CD4-positive, alpha-beta T cell treated with Interleukin-4 for 4 hours (primary cell): ENCODE measurements at regions not wholly inside any gene's neighbourhood (a gene's known extent, or its start where the extent isn't known, plus 50 kb on each side); places are given as distances from the start of the nearest gene placed in this dataset.
"Not testable (repeated sequence)": the region's sequence is repeated elsewhere in the genome, so short reads cannot be mapped to it uniquely, and the experiment has no call there.

Source experiments
- DNase-seq: peaks from one replicate; pipeline ENCODE4 v3.0.0-alpha.2; 2020

- DNase-seq: not testable (repeated sequence)
These were observed 69.5 kb downstream of the MDH2 start for GRCh38 chr7:76117306-76117991.

GRCh38 chr7:76118253-76119036 lies 70.5 kb downstream of the MDH2 start:
- not testable (repeated sequence) for DNase-seq

- no peak for DNase-seq
These were observed 73.1 kb downstream of the MDH2 start for GRCh38 chr7:76121044-76121443.

DNA sequence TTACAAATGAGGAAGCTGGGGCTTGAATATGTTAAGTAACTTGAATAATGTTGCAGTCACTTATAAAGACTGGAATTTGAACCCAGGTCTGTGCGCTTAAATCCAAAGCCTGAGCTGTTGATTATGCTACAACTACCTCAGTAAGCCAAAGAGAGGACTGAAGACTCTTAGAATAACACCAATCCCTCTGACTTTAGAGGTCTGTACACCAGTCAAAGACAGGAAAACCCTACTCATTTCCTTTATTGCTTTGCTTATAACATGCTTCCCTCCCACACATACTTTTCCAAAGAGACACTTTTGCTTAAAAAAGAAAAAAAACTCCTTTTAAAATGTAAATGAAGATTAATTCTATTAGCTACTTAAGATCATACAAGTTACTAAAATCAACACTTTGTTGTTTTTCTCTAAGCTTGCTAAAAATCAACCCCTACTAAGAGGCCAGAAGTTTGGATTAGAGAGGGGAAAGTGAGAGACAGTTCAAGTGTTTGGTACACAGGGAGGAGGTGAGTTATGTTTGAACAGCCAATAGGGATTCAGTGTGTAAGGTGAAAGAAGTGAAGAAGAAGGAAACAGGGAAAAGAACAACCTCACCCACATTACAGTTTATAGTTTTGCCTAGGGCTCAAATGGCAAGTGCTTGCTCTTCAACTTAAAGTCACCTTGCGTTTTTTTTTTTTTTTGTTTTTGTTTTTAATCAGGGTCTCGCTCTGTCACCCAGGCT lies 74.8 kb downstream of the MDH2 start:
- DNase-seq: no peak

GRCh38 chr7:76123316-76123715 lies 75.4 kb downstream of the MDH2 start:
- no peak for DNase-seq

- no peak for DNase-seq
These were observed 76.1 kb upstream of the SRRM3 start for GRCh38 chr7:76125560-76125959.

DNA sequence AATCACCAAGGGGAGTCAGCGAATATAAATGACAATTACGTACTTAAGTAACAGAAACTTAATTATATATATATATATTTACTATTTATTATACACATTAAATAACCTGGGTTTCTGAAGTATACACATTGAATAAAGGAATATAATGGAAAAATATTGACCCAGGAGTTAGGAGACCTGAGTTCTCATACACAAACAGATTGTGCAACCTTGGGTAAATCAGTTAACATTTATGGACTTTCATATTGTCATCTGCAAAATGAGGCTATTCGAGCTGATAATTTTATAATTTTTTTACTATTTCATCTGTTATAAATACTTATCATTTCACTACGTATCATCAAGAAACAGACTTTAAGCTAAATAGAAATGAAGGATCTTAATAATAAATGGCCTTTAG lies 75.1 kb upstream of the SRRM3 start:
- DNase-seq: no peak

DNA sequence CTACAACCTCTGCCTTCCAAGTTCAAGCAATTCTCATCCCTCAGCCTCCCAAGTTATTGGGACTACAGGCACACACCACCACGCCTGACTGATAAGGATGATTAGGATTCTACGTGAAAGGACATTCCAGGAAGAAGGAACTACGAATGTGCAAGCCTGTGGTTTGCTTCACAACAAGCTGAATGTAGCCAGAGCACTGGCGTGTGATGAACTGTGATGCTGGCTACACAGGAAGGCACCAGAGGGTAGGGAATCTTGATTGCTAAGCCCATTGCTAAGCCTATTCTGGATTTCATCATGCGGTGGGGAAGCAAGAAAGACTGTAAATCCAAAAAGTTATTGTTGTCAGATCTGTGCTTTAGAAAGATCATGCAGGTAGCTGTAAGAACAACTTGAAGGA lies 72.3 kb upstream of the SRRM3 start:
- no peak for DNase-seq

GRCh38 chr7:76129836-76130235 lies 71.9 kb upstream of the SRRM3 start:
- DNase-seq: no peak

DNA sequence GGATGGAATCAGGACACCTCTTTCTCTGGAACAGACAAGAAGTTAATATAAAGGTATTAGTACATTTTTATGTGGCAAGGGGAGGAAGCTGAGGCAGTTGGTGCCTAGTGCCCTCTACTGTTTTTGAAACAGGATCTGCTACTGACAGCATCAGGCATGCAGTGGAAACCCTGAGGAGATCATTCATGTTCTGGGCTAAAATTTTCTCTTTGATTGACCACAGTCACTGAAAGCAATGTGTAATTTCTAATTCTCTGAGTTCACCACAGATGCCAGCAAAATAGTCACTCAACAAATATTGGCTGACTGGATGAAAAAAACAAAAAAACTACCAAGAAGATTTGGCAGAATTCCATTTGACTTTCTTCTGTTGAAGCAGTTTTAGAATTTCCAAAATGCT lies 71.0 kb upstream of the SRRM3 start:
- DNase-seq: not testable (repeated sequence)

GRCh38 chr7:76131887-76132286 lies 69.8 kb upstream of the SRRM3 start:
- not testable (repeated sequence) for DNase-seq

DNA sequence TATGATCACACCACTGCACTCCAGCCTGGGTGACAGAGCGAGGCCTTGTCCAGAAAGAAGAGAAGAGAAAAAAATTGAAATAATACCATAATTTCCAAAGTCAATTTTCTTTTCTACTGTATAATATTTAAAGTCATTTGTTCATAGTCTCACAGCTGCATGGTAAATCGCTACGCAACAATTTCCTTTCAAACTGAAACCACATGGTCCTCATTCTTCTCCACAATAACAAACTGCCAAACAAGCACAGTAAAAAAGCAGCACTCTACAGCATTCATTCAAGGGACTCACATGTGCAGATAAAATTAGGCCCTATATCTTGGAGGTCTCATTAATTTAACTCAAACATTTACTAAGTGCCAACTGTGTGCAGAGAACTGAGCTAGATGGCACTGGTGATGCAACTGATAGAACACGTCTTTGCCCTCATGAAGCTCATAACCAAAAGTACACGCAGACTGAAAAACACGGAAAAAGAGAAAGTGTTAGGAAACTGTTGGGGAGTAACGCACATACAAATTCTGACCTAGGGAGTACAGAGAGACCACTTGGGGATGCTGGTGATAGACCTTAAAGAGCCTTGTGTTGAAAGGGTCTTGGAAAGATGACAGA lies 68.4 kb upstream of the SRRM3 start:
- DNase-seq: no peak

DNA sequence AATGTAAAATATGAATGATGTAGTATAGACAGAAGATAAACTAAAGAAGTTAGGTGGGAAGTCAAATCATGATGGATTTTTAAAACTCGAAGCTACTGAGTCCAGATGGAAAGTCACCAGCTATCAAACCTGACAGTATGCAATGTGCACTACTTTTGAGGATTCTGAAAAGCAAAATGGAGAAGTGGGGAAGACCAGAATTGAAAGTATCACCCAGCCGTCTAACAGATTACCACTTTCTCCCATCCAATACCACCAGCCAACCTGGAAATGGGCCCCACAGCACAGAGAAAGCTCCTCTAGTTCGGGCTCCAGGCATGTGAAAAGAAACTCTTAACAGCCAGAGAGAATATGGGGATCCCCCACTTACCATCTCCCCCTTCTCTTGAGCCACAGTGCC lies 67.9 kb upstream of the SRRM3 start:
- DNase-seq: no peak

DNA sequence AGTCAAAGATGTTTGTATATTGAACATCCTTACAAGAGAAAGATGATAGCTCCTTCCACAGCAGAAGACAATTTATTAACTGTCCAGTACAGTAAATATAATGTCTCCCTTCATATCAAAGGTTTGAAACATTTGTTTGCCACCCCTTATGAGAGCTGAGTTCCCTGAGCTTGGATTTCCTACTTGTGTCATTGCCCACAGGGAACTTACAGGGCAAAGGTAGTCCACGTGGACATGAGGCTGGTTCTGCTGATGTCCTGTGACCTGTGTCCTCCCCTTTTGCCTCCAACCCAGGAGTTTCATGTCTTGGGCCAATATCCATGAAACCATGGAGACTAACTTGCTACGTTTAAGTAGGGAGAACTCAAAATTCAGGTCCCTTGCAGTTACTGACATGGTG lies 66.4 kb upstream of the SRRM3 start:
- DNase-seq: not testable (repeated sequence)

DNA sequence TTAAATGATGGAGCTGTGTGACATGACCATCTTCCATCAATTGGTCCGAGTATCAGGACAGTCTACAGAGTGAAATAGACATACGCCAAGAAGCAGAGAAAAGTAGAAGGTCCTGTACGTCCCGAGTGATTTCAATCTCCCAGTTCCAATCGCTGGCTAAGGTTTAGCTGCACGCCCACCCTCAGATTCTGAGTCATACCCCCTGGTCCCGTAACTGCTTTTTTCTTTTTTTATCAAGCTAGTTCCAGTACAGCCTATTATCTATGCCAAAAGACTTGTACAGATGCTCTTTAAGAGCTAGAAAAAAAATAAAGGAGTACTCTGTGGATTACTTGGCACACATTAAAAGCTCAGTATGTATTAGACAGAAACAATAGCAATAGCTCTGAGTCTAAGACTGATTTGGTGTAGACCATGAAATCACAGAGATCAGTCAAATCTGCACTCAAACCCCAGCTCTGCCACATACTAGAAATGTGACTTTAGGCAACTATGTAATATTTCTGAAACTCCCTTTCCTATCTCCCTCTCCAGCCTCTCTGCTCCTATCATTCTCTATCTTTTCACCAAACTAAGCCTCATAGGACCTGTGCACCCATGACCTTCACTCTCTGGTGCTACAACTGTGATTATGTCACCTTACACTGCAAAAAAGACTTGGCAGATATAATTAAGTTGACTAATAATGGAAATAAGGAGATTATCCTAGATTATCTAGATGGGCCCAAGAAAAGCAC lies 63.0 kb upstream of the SRRM3 start:
- DNase-seq: not testable (repeated sequence)

DNA sequence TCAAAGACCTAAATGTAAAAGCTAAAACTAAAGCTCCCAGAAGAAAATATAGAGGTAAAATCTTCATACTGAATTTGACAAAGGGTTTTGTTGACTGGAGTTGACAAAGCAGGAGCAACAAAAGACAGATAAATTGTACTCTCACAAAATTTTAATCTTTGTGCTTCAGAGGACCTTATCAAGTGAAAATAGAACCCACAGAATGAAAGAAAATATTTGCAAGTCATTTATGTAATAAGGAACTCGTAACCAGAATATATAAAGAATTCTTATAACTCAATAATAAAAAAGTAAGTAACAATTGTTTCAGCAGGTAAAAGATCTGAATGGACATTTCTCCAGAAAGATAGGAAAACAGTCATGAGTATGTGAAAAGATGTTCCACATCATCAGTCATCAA lies 62.0 kb upstream of the SRRM3 start:
- DNase-seq: no peak

DNA sequence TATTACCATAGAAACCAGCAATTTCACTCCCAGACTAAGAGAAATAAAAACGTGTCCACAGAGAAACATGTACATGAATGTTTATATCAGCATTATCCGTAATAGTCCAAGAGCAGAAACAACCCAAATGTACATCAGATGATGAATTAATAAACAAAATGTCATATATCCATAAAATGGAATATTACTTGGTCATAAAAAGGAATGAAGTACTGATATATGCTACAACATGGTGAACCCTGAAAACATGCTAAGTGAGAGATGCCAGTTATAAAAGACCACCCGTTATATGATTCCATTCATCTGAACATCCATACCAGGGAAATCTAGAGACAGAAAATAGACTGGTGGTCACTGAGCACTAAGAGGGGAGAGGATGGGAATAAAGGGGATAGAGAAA lies 61.4 kb upstream of the SRRM3 start:
- not testable (repeated sequence) for DNase-seq

GRCh38 chr7:76142861-76143260 lies 58.8 kb upstream of the SRRM3 start:
- peak; percentile 38 for DNase-seq

DNA sequence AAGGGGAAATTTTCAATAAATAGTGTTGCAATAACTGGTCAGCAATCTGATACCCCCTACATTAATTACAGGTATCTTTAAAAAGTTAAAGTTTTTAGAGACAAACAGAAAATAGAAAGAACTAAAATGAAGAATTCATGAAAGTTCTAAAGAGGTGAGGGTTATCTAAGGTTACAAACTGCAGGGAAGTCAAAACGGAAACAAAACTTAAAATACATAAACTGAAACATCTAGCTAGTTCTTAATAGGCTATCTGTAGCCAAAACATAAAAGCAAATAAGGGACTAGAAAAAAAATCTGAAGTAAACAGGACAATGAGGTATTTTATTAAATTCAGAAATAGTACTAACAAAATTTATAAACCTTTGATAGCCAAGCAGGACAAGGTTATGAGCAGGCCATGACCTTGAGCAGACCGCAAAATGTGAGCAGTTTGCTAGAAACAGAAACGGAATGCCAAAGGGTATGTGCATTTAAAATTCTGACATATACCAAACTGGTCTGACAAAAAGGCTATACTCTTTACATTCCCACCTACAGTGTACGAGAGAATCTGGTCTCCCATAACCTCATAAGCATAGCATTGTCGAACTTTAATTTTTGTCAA lies 56.9 kb upstream of the SRRM3 start:
- DNase-seq: not testable (repeated sequence)

GRCh38 chr7:76146374-76146773 lies 55.3 kb upstream of the SRRM3 start:
- DNase-seq: no peak

DNA sequence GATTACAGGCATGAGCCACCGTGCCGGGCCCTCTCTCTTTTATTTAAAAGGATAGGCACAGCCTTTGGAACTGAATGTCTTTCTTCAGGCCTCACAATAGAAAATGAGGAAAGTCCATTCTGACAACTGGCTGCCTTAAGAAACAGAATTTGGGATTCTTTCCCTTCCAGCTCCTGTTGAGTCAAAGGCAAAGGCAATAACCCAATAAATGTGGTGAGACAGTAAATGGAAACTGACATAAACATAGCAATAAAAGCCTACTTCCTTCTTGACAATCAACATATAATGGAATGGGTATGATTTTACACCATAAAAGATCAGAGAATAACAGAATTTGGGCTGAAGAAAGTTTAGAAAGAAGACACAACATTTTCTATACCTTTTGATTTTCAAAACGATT lies 52.7 kb upstream of the SRRM3 start:
- not testable (repeated sequence) for DNase-seq
